GM12864 (cell line): ENCODE measurements at regions not wholly inside any gene's neighbourhood (a gene's known extent, or its start where the extent isn't known, plus 50 kb on each side); places are given as distances from the start of the nearest gene placed in this dataset.
"Not testable (repeated sequence)": the region's sequence is repeated elsewhere in the genome, so short reads cannot be mapped to it uniquely, and the experiment has no call there.

Experiments
- DNase-seq: peaks from one replicate; pipeline ENCODE4 v3.0.0-alpha.2; 2011; ENCODE audit warnings: low read depth
- H3K4me3 ChIP-seq: 2 replicates; pipeline ENCODE4 v1.5.1; 2011; ENCODE audit warnings: mild to moderate bottlenecking, low read depth, low read length, control low read depth
- TF ChIP-seq, protein P1 (sequence below): IDR thresholded peaks from 2 replicates; pipeline ENCODE4 v1.5.1; 2011; ENCODE audit warnings: low read depth, mild to moderate bottlenecking, moderate library complexity, low read length, control low read depth, inconsistent platforms; ENCODE audit errors: missing control alignments

DNA sequence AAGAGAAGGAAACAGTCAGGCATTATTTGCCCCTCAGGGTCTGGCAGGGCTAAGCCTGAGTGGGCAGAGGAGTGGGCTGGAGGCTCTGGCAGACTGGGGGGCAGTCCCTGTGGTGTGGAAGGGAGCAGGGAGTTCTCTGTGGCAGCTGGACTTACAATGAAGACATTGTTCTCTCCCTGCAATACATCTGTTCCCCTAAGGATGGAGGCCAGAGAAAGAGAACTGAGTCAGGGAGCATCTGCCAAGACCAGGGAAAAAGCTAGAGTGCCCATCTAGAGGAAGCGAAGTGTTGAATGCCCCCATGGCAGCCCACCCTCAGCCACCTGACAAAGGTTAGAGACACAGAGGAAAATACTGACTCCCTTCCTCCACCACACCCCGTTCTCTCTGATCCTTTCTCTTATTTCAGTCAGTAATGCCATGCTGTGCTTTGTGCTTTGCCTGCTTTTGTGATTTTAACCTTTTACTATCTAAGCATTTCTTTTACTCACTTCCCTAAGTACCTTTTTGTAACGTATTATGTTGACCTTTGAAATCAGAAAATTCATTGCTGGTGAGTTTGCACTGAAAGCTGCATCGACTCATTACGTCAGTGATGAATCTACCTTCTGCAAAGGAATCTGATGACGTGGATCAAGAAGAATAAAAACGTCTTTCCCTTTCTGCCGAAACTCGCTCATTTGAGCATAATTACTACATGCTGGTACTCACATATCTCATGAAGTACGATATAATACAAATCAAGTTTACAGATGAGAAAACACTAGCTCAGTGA is 76.0 kb downstream of the ACTL7B start:
- TF ChIP-seq, protein P1, sequence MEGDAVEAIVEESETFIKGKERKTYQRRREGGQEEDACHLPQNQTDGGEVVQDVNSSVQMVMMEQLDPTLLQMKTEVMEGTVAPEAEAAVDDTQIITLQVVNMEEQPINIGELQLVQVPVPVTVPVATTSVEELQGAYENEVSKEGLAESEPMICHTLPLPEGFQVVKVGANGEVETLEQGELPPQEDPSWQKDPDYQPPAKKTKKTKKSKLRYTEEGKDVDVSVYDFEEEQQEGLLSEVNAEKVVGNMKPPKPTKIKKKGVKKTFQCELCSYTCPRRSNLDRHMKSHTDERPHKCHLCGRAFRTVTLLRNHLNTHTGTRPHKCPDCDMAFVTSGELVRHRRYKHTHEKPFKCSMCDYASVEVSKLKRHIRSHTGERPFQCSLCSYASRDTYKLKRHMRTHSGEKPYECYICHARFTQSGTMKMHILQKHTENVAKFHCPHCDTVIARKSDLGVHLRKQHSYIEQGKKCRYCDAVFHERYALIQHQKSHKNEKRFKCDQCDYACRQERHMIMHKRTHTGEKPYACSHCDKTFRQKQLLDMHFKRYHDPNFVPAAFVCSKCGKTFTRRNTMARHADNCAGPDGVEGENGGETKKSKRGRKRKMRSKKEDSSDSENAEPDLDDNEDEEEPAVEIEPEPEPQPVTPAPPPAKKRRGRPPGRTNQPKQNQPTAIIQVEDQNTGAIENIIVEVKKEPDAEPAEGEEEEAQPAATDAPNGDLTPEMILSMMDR, result no peak
- no peak for DNase-seq
- H3K4me3 ChIP-seq, result no peak overlapping the region

DNA sequence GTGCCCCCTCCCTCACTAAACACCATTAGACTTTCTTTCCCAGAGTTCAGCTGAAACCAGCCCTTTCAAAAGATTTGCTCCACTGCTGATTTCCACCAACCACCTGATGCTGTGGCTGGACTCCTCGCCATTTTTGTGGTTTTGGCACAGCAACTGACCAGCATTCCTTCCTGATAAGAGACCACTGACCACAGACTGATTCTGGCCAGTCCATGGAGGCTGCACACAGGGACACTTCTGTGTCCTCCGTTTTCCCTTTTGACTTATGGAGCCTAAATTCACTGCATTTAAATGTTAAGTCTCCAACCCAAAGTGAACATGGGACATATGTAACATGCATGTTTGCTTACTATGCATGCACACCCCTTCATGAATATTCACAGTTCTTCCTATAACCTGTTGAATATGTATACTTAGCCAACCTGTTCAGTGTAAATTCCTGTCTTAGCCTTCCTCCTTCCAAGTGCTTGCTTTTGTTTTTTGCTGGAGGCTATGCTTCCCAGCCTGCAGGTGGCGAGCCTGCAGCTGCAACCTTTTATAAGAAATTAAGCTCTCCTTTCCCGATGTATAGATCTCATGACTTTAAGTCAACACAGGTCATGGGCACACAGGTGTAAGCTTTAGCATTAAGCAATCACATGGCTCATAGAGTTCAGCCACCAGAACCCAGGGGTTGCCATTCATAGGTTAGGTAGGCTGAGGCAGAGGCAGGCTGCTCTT is 78.7 kb downstream of the ACTL7B start:
- DNase-seq, result no peak
- TF ChIP-seq, protein P1, result no peak
- H3K4me3 ChIP-seq, result no peak overlapping the region

DNA sequence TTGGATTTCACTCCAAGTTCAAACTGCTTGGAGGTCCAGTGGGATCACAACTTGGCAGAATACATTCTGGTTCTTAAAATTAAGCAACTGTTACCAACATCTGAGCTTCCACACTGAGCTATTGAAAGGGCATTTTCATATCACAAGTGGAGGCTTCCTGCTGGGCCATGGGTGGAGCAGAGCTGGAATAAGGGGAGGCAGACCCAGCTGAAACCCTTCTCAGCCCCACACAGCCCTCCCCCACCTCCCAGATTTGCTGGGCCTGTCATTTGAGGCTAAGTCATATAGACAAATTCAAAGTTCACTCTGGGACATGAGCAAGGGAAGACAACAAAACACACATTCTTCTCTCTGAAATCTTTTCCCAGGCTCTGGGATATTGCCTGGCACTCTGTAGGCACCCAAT is 79.9 kb downstream of the ACTL7B start:
- DNase-seq, result no peak

DNA sequence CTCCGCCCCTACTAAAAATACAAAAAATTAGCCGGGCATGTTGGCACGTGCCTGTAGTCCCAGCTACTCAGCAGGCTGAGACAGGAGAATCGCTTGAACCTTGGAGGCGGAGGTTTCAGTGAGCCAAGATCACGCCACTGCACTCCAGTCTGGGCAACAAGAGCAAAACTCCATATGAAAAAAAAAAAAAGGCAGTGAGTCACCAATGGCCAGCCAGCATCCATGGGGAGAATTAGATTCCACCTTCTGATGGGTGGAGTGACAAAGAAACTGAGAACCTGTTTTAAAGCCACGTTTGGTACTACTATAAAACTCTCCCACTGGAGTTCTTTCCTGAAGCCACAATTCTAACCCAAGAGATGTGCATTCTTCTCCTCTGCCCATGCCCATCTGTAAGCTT is 81.7 kb downstream of the ACTL7B start:
- not testable (repeated sequence) for DNase-seq

More for the DNA sequence above, 79.9 kb downstream of the ACTL7B start:
- TF ChIP-seq, protein P1, result no peak
- H3K4me3 ChIP-seq, result no peak overlapping the region

DNA sequence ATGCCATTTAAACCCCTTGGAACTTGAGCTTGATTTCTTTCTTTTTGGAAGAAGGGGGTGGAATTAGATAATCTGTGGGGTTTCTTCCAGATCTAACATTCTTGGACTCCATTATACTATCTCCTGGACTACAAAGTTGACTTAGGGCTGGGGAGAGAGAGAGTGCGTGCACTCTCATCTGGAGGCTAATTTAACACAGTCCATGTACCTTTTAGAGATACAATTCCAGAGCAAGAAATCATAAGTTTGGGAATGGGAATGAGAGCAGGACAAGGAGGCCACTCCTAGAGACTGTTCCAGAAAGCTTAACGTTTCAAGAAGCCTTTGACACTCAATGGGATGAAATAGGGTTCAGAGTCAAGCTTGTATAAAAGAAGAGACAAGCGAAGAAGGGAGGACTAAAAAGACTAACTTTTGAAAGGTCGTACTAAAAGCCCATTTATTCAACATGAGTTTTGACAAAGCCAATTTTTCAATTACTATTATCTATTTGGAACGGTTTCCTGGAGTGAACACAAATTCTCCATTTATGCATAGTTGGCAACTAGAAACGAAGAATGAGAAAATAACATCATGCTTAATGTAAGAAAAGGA is 83.4 kb downstream of the ACTL7B start:
- no peak overlapping the region for H3K4me3 ChIP-seq
- no peak for DNase-seq
- TF ChIP-seq, protein P1, result no peak

More for the DNA sequence above, 81.7 kb downstream of the ACTL7B start:
- not testable (repeated sequence) for H3K4me3 ChIP-seq

DNA sequence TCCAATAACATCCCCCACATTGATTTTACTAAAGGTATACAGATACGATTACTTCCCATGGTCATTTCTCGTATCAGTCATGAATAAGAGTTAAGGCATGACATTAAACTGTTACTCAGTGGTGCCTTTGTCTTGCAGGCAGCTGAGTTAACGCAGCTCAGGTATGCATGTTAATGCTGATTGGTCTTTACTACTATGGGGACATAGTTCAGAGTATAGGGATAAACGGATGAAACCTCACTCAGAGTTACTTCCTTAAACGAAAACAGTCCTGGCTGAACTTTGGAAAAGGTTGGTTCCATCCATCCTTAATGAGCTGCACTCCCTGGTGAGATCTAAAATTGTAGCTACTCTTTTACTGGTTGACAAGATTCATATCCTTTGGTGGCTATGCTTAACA is 87.0 kb downstream of the ACTL7B start:
- TF ChIP-seq, protein P1, result no peak
- no peak for DNase-seq

DNA sequence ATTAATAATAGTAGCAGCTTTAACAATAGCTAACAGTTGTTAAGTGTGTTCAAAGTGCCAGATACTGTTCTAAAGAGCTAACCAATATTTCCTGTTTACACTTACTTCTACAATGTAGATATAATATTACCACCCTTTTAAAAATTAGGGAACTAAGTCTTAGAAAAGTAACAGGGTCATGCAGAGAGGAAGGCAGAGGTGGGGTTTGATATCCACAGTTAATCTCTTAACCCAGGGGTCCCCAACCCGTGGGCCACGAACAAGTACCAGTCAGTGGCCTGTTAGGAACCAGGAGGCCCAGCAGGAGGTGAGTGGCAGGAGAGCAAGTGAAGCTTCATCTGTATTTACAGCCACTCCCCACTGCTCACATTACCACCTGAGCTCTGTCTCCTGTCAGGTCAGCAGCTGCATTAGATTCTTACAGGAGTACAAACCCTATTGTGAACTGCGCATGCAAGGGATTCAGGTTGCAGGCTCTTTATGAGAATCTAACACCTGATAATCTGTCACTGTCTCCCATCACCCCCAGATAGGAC is 89.1 kb downstream of the ACTL7B start:
- DNase-seq, result no peak
- H3K4me3 ChIP-seq, result no peak overlapping the region
- TF ChIP-seq, protein P1, result no peak

More for the DNA sequence above, 87.0 kb downstream of the ACTL7B start:
- H3K4me3 ChIP-seq, result no peak overlapping the region
